Peyer's patch (tissue), 4 donors: ENCODE measurements at regions not wholly inside any gene's neighbourhood (a gene's known extent, or its start where the extent isn't known, plus 50 kb on each side); places are given as distances from the start of the nearest gene placed in this dataset.

Source experiments
- DNase-seq, 3 donors: peaks; one replicate each; pipeline ENCODE4 v3.0.0-alpha.2; 2017 to 2019
- H3K27ac ChIP-seq, 4 donors: fragments of 200-600 bp; sonication (generic); one replicate each; pipeline ENCODE4 v1.5.1; 2016 to 2019
- H3K27me3 ChIP-seq, 2 donors: fragments of 200-600 bp; sonication (generic); one replicate each; pipeline ENCODE4 v1.5.1; 2019
- H3K36me3 ChIP-seq, 3 donors: fragments of 200-600 bp; sonication (generic); one replicate each; pipeline ENCODE4 v1.5.1; 2016 to 2019
- H3K4me1 ChIP-seq, 4 donors: fragments of 200-600 bp; sonication (generic); one replicate each; pipeline ENCODE4 v1.5.1; 2016 to 2019
- H3K4me3 ChIP-seq, 4 donors: fragments of 200-600 bp; sonication (generic); 1 replicate in 3 of 4; 2 replicates in 1 of 4; pipeline ENCODE4 v1.5.1; 2016 to 2019; ENCODE audit warnings: mild to moderate bottlenecking in 1 of 4
- H3K9me3 ChIP-seq, 4 donors: fragments of 200-600 bp; sonication (generic); one replicate each; pipeline ENCODE4 v1.5.1; 2016 to 2019; ENCODE audit warnings: mild to moderate bottlenecking in 1 of 4
- CTCF ChIP-seq, 6 experiments: fragments of 450-650 bp in 4 of 6; fragments of 200-600 bp in 2 of 6; sonication (generic) in 1 of 6; IDR thresholded peaks; one replicate each; pipeline ENCODE4 v1.5.1; 2017 to 2019; ENCODE audit warnings: antibody characterized with exemption in 6 of 6, mild to moderate bottlenecking in 3 of 6, moderate library complexity in 1 of 6
- POLR2A ChIP-seq, 2 donors: fragments of 450-650 bp; IDR thresholded peaks; one replicate each; pipeline ENCODE4 v1.5.1; 2017; ENCODE audit warnings: antibody characterized with exemption in 2 of 2, mild to moderate bottlenecking in 2 of 2, moderate library complexity in 2 of 2

DNA sequence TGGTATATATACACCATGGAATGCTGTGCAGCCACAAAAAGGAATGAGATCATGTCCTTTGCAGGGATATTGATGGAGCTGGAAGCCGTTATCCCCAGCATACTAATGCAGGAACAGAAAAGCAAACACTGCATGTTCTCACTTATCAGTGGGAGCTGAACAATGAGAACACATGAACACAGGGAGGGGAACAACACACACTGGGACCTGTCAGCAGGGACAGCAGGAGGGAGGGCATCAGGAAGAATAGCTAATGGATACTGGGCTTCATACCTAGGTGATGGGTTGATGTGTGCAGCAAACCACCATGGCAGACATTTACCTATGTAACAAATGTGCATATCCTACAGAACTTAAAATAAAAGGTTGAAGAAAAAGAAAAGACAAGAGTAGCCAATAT is 81.1 kb upstream of the ADAD1 start:
- TF ChIP-seq POLR2A (IDR thresholded peaks at IDR 0.05) = no peak
- no peak for TF ChIP-seq CTCF (IDR thresholded peaks at IDR 0.05)
- Histone ChIP-seq H3K36me3 (peaks cover 0 to 29% (median 0%) of the 10 kb centered on the region in 3 donors), H3K9me3 (no peaks in the 10 kb centered on the region), H3K4me3 (no peak overlapping the region), H3K4me1 (no peaks in the 10 kb centered on the region), H3K27me3 (no peaks in the 10 kb centered on the region), H3K27ac (no peak overlapping the region)
- no peak for DNase-seq

DNA sequence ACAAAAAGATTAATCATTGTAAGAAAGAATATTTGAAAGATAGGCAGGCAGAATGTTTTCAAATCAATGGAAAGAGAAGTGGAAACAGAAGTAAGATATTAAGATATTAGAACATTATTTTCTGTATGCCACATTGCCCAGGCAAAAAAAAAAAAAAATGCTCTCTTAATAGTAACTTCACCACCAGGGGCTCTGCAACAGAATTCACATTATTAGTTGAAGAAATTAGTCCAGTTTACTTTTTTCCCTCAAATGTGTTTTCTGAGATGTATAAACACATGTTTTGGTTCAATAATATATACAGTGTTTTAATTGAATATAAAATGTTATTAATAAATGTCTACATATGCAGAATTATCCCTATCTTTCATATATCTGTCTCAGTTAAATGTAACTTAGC is 78.0 kb upstream of the ADAD1 start:
- Histone ChIP-seq H3K4me1 (no peaks in the 10 kb centered on the region), H3K4me3 (no peak overlapping the region), H3K27me3 (no peaks in the 10 kb centered on the region), H3K9me3 (no peaks in the 10 kb centered on the region), H3K27ac (no peak overlapping the region), H3K36me3 (peaks cover 0 to 21% (median 0%) of the 10 kb centered on the region in 3 donors)
- no peak for DNase-seq
- no peak for TF ChIP-seq POLR2A (IDR thresholded peaks at IDR 0.05)

DNA sequence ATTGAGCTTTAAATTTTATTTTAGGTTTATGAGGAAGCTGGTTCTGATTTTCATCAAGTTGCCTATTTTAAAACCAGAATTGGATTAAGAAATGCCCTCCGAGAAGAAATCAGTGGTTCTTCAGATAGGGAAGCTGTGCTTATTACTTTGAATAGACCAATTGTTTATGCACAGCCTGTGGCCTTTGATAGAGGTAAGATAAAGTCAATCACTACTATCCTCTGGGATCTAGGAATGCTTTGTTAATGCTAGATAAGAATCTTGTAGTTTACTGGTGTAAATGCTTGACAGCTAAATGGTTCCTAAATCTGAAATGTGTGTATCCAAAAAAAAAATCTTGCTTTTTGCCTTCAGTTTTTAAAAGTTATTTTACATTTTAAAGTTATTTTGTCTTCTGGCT is 73.0 kb upstream of the ADAD1 start:
- H3K36me3 ChIP-seq = peaks cover 0 to 55% (median 0%) of the 10 kb centered on the region in 3 donors

DNA sequence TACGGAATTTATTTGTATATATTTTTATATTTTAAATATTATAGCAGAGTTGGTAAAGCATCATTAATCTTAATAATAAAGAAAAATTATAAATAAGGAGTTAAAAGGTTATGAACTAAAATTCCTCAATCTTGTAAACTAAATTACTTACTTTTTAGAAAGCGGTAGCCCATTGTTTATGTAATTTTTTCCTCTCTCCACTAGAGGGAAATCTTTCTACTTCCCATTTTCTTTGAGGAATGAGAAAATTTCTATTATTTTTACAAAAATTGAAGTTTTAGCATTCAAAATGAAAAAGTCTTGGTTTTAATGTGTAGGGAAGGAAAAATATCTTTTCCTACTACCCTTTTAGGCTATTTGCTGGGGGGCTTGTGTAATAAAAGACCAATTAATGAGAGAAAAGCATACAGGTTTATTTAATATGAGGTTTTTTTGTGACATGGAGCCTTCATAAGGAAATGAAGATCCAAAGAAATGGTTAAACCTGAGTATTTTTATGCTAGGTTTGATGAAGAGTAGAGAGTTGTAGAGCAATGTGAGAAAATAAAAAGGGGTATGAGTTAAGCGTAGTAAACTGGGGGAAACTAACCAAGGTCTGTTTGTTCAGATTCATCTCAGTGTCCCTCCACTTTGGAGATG is 68.7 kb upstream of the ADAD1 start:
- Histone ChIP-seq H3K4me1 (no peaks in the 10 kb centered on the region), H3K4me3 (no peak overlapping the region), H3K36me3 (peaks cover 0 to 65% (median 0%) of the 10 kb centered on the region in 3 donors), H3K27ac (no peak overlapping the region), H3K27me3 (no peaks in the 10 kb centered on the region), H3K9me3 (no peaks in the 10 kb centered on the region)
- no peak for DNase-seq
- TF ChIP-seq CTCF (IDR thresholded peaks at IDR 0.05) (peak in 4 of 6 experiments; percentile 15 to 56 (median 27)), POLR2A (IDR thresholded peaks at IDR 0.05) (no peak)

More for the DNA sequence above, 73.0 kb upstream of the ADAD1 start:
- no peak for TF ChIP-seq CTCF (IDR thresholded peaks at IDR 0.05)
- no peak for TF ChIP-seq POLR2A (IDR thresholded peaks at IDR 0.05)
- Histone ChIP-seq H3K4me3 (no peak overlapping the region), H3K4me1 (no peaks in the 10 kb centered on the region), H3K27ac (no peak overlapping the region), H3K27me3 (no peaks in the 10 kb centered on the region), H3K9me3 (no peaks in the 10 kb centered on the region)
- no peak for DNase-seq

GRCh38 chr4:122313006-122313646 is 65.7 kb upstream of the ADAD1 start:
- no peak for DNase-seq
- Histone ChIP-seq H3K9me3 (no peaks in the 10 kb centered on the region), H3K4me1 (no peaks in the 10 kb centered on the region), H3K4me3 (no peak overlapping the region), H3K36me3 (peaks cover 0 to 62% (median 0%) of the 10 kb centered on the region in 3 donors), H3K27me3 (no peaks in the 10 kb centered on the region), H3K27ac (no peak overlapping the region)
- TF ChIP-seq CTCF (IDR thresholded peaks at IDR 0.05) = no peak
- no peak for TF ChIP-seq POLR2A (IDR thresholded peaks at IDR 0.05)

DNA sequence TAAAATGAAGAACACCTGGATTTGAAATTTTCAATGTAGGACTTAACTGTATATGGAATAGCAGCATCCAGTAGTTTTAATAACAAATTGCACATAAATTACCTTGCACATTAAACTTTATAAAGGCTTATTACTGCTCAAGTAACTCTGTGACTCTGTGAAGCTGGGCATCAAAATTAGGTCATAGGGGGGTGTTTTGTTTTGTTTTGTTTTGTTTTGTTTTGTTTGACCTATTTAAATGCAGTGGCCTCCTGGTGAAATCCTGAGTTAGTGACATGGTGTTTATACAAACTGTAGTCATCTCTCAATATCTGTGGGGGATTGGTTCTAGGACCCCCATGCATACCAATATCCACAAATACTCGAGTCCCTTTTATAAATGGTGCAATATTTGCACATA is 51.9 kb upstream of the ADAD1 start:
- peaks cover 0 to 49% (median 6%) of the 10 kb centered on the region in 3 donors for H3K36me3 ChIP-seq

More for the DNA sequence above, 51.9 kb upstream of the ADAD1 start:
- no peaks in the 10 kb centered on the region for H3K27me3 ChIP-seq
- no peak overlapping the region for H3K27ac ChIP-seq
- no peak for TF ChIP-seq POLR2A (IDR thresholded peaks at IDR 0.05)
- no peaks in the 10 kb centered on the region for H3K9me3 ChIP-seq
- DNase-seq = no peak
- H3K4me1 ChIP-seq = no peaks in the 10 kb centered on the region
- H3K4me3 ChIP-seq = no peak overlapping the region
